ENCODE measurements at regions not wholly inside any gene's neighbourhood (a gene's known extent, or its start where the extent isn't known, plus 50 kb on each side); places are given as distances from the start of the nearest gene placed in this dataset.

DNA sequence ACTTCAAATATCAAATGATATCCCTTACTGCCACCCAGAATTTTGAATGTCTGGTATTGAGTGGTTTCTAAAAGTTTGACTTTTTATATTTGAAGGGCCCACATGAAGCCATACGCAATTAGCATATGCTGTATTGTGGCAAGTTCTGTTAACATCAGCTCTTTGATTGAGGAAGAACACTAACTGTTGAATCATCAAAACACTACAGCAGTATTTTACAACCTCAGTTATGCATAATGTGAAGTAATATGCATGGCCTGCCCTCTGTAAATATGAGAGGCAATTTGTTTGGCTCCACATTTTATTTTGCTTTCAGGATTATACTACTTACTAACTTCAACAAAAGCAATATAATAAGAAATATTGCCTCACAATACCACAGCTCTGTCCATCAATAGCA, 62.2 kb upstream of the DMD start:
- no peak overlapping the region for H2BK5ac ChIP-seq (ENCODE audit: low read depth, low read length, poor library complexity, severe bottlenecking)
- POLR2A ChIA-PET (ENCODE audit: unreplicated experiment) = no interaction called here
- H2AFZ ChIP-seq (replicated peaks; ENCODE audit: low read length, poor library complexity) = no peak overlapping the region
- H3K4me2 ChIP-seq (ENCODE audit: low read depth, low read length) = no peak overlapping the region
- in situ Hi-C loops (cut with MboI; ENCODE audit: low sequenced_read_pairs) (no loop called here), dilution Hi-C loops (cut with HindIII; ENCODE audit: low sequenced_read_pairs, unreplicated experiment) (no loop called here), intact Hi-C loops (cut with micrococcal nuclease) (no loop called here)
- no peaks in the 10 kb centered on the region for H4K20me1 ChIP-seq (ENCODE audit: insufficient read depth, low read length)
- no peaks in the 10 kb centered on the region for H3K9me3 ChIP-seq (ENCODE audit: control insufficient read depth, insufficient read depth, low read length)
- no peak overlapping the region for H2AK9ac ChIP-seq (replicated peaks; ENCODE audit: low read depth, low read length, poor library complexity)
- no peaks in the 10 kb centered on the region for H3K9me1 ChIP-seq (ENCODE audit: insufficient read depth, low read length)
- H3K9ac ChIP-seq (ENCODE audit: low read depth, low read length) = no peak overlapping the region
- no peak for TF ChIP-seq RCOR1 (IDR thresholded peaks at IDR 0.05; ENCODE audit: insufficient replicate concordance, low read length)
- TF ChIP-seq POLR2A (IDR thresholded peaks at IDR 0.05; ENCODE audit: low read depth, low read length) = no peak
- TF ChIP-seq, protein P1, sequence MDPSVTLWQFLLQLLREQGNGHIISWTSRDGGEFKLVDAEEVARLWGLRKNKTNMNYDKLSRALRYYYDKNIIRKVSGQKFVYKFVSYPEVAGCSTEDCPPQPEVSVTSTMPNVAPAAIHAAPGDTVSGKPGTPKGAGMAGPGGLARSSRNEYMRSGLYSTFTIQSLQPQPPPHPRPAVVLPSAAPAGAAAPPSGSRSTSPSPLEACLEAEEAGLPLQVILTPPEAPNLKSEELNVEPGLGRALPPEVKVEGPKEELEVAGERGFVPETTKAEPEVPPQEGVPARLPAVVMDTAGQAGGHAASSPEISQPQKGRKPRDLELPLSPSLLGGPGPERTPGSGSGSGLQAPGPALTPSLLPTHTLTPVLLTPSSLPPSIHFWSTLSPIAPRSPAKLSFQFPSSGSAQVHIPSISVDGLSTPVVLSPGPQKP (IDR thresholded peaks at IDR 0.05; ENCODE audit: borderline replicate concordance, low read depth, low read length) = no peak
- TF ChIP-seq RAD21 (IDR thresholded peaks at IDR 0.05; ENCODE audit: low read length) = no peak
- no peak for TF ChIP-seq MAFK (IDR thresholded peaks at IDR 0.05; ENCODE audit: low read depth, low read length)
- TF ChIP-seq, protein P2, sequence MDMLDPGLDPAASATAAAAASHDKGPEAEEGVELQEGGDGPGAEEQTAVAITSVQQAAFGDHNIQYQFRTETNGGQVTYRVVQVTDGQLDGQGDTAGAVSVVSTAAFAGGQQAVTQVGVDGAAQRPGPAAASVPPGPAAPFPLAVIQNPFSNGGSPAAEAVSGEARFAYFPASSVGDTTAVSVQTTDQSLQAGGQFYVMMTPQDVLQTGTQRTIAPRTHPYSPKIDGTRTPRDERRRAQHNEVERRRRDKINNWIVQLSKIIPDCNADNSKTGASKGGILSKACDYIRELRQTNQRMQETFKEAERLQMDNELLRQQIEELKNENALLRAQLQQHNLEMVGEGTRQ (IDR thresholded peaks at IDR 0.05; ENCODE audit: low read depth, low read length) = no peak
- TF ChIP-seq, protein P3, sequence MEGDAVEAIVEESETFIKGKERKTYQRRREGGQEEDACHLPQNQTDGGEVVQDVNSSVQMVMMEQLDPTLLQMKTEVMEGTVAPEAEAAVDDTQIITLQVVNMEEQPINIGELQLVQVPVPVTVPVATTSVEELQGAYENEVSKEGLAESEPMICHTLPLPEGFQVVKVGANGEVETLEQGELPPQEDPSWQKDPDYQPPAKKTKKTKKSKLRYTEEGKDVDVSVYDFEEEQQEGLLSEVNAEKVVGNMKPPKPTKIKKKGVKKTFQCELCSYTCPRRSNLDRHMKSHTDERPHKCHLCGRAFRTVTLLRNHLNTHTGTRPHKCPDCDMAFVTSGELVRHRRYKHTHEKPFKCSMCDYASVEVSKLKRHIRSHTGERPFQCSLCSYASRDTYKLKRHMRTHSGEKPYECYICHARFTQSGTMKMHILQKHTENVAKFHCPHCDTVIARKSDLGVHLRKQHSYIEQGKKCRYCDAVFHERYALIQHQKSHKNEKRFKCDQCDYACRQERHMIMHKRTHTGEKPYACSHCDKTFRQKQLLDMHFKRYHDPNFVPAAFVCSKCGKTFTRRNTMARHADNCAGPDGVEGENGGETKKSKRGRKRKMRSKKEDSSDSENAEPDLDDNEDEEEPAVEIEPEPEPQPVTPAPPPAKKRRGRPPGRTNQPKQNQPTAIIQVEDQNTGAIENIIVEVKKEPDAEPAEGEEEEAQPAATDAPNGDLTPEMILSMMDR (conservative IDR thresholded peaks at IDR 0.05; ENCODE audit: low read depth, low read length) = no peak
- no peak for TF ChIP-seq BHLHE40 (IDR thresholded peaks at IDR 0.05; ENCODE audit: low read depth, low read length)
- TF ChIP-seq CEBPB (IDR thresholded peaks at IDR 0.05; ENCODE audit: low read depth, low read length) = no peak
- TF ChIP-seq SMC3 (IDR thresholded peaks at IDR 0.05; ENCODE audit: low read depth, low read length) = no peak
- TF ChIP-seq FOS (IDR thresholded peaks at IDR 0.05; ENCODE audit: low read depth, low read length) = no peak
- no peak for TF ChIP-seq MXI1 (IDR thresholded peaks at IDR 0.05; ENCODE audit: borderline replicate concordance, low read depth, low read length)
- H2BK15ac ChIP-seq (ENCODE audit: low read depth, low read length) = no peak overlapping the region
- H2AK5ac ChIP-seq (ENCODE audit: low read depth, low read length) = no peak overlapping the region
- peak; percentile 3 for DNase-seq
- ATAC-seq (ENCODE audit: low read depth) = peak; percentile 44; the same call in 1 of the 2 replicates
- no peak overlapping the region for H3K14ac ChIP-seq (replicated peaks; ENCODE audit: low read depth, low read length)
- no peaks in the 10 kb centered on the region for H3K79me1 ChIP-seq (ENCODE audit: low read depth in 1 of 2, low read length in 2 of 2)
- no peak overlapping the region for H3K4ac ChIP-seq (ENCODE audit: low read depth, low read length)
- H4K5ac ChIP-seq (ENCODE audit: low read depth, low read length) = no peak overlapping the region
- no peaks in the 10 kb centered on the region for H3K4me1 ChIP-seq (ENCODE audit: control insufficient read depth, insufficient read depth, low read length)
- H4K91ac ChIP-seq (ENCODE audit: insufficient read depth, low read depth, low read length) = no peak overlapping the region
- H3K56ac ChIP-seq (ENCODE audit: extremely low read depth, insufficient read depth, low read length) = no peak overlapping the region
- no peaks in the 10 kb centered on the region for H3K36me3 ChIP-seq (ENCODE audit: control insufficient read depth, insufficient read depth, low read length)
- H4K8ac ChIP-seq (ENCODE audit: low read depth in 2 of 2, low read length in 2 of 2) = no peak overlapping the region
- BruUV-seq (replicated peaks) = no TSS peak
- H3K23ac ChIP-seq (ENCODE audit: low read depth, low read length) = no peak overlapping the region
- H3K4me3 ChIP-seq (ENCODE audit: insufficient read depth, low read depth, low read length) = no peak overlapping the region
- no CpG with 5 or more reads among the region's 1 CpG for WGBS, 2 experiments (ENCODE audit: extremely low coverage in 2 of 2, insufficient read length in 1 of 2)
- no peaks in the 10 kb centered on the region for H3K27me3 ChIP-seq (ENCODE audit: control insufficient read depth, insufficient read depth, low read length)
- CTCF ChIA-PET = no interaction called here
- no peak overlapping the region for H3K27ac ChIP-seq (ENCODE audit: insufficient read depth, low read length)
- H3K18ac ChIP-seq (ENCODE audit: low read depth, low read length) = no peak overlapping the region
- no peak overlapping the region for H2BK120ac ChIP-seq (ENCODE audit: low read depth, low read length)
- no peak overlapping the region for H2BK20ac ChIP-seq (ENCODE audit: low read depth, low read length)
